HepG2 (cell line): ENCODE measurements at regions not wholly inside any gene's neighbourhood (a gene's known extent, or its start where the extent isn't known, plus 50 kb on each side); places are given as distances from the start of the nearest gene placed in this dataset.

ENCODE experiments used
- ATAC-seq: fragments of 200-7000 bp; cut with Tn5 transposase; 3 replicates; pipeline ENCODE4 v1.9.1; 2020; ENCODE audit warnings: mild to moderate bottlenecking, moderate library complexity
- BruUV-seq: library from RNA; stranded (reverse); fragments of 400-500 nt; replicated peaks from 2 replicates; lab custom pipeline; 2021; lab: Mats Ljungman, UMichigan
- CTCF ChIA-PET: fragments of 300-600 bp; formaldehyde crosslinking; extraction: SDS; loops from one replicate; lab custom pipeline; 2021; ENCODE audit warnings: low total read pairs, inconsistent platforms, low intra/inter-chr PET ratio; lab: Yijun Ruan, JAX
- POLR2A ChIA-PET: fragments of 350-600 bp; sonication (Branson Sonifier 250); formaldehyde crosslinking; loops from one replicate; lab custom pipeline; 2020; ENCODE audit warnings: antibody characterized with exemption, inconsistent platforms; lab: Yijun Ruan, JAX
- DNase-seq: peaks from one replicate; pipeline ENCODE4 v3.0.0-alpha.2; 2015; ENCODE audit warnings: low spot score
- FAIRE-seq: peaks from 3 replicates; lab custom pipeline; 2011; peaks lifted over from hg19 to GRCh38; lab: Jason Lieb, UNC
- H2AFZ ChIP-seq: one replicate; pipeline ENCODE4 v1.6.1; 2011; ENCODE audit warnings: low read length, inconsistent platforms
- H3K27ac ChIP-seq: fragments of 300-600 bp; 3 replicates; pipeline ENCODE4 v1.8.0; 2011; ENCODE audit warnings: mixed run types, mild to moderate bottlenecking, mixed read lengths, low read length, inconsistent platforms; ENCODE audit not compliant: insufficient read depth; ENCODE audit errors: extremely low read length
- H3K27me3 ChIP-seq, 2 experiments: fragments of 200-600 bp in 1 of 2; 2 replicates in 1 of 2; 3 replicates in 1 of 2; pipeline versions ENCODE4 v1.6.0 to v1.8.0; 2011; ENCODE audit warnings: low read length in 2 of 2, mild to moderate bottlenecking in 2 of 2, moderate library complexity in 2 of 2, inconsistent platforms in 1 of 2; ENCODE audit not compliant: insufficient read depth in 2 of 2, control insufficient read depth in 1 of 2
- H3K36me3 ChIP-seq, 2 experiments: fragments of 200-600 bp in 1 of 2; replicated peaks in 1 of 2; 2 replicates in 1 of 2; 3 replicates in 1 of 2; pipeline versions ENCODE4 v1.5.1 to v1.8.0; 2011; ENCODE audit warnings: low read length in 2 of 2, inconsistent platforms in 1 of 2; ENCODE audit not compliant: insufficient read depth in 2 of 2, control insufficient read depth in 1 of 2
- H3K4me1 ChIP-seq: 2 replicates; pipeline ENCODE4 v1.5.1; 2012; ENCODE audit warnings: low read length, inconsistent platforms; ENCODE audit not compliant: insufficient read depth
- H3K4me2 ChIP-seq: 2 replicates; pipeline ENCODE4 v1.6.0; 2011; ENCODE audit warnings: low read depth, low read length, inconsistent platforms
- H3K4me3 ChIP-seq, 3 experiments: fragments of 200-600 bp in 1 of 3; sonication (generic), shearing (Covaris generic) in 1 of 3; replicated peaks in 1 of 3; 2 replicates each; pipeline ENCODE4 v1.5.1; 2011 to 2016; ENCODE audit warnings: low read length in 3 of 3, inconsistent platforms in 2 of 3, low read depth in 2 of 3, mild to moderate bottlenecking in 2 of 3, control low read depth in 1 of 3, mixed read lengths in 1 of 3; ENCODE audit not compliant: insufficient read depth in 1 of 3
- H3K79me2 ChIP-seq: one replicate; pipeline ENCODE4 v1.6.1; 2011; ENCODE audit warnings: low read length, inconsistent platforms; ENCODE audit not compliant: insufficient read depth
- H3K9ac ChIP-seq: 2 replicates; pipeline ENCODE4 v1.6.0; 2011; ENCODE audit warnings: mild to moderate bottlenecking, low read depth, low read length, inconsistent platforms; ENCODE audit not compliant: insufficient read depth
- H3K9me3 ChIP-seq: 2 replicates; pipeline ENCODE4 v1.5.1; 2012; ENCODE audit warnings: mild to moderate bottlenecking, low read length
- H4K20me1 ChIP-seq: 2 replicates; pipeline ENCODE4 v1.6.0; 2011; ENCODE audit warnings: inconsistent platforms, mild to moderate bottlenecking, low read length, moderate library complexity; ENCODE audit not compliant: insufficient read depth
- ATM ChIP-seq: fragments of 450-650 bp; IDR thresholded peaks from 2 replicates; pipeline ENCODE4 v1.7.1; 2017; ENCODE audit warnings: mild to moderate bottlenecking, borderline replicate concordance
- DMAP1 ChIP-seq: IDR thresholded peaks from 2 replicates; pipeline ENCODE4 v1.6.1; 2016
- ETV5 ChIP-seq: IDR thresholded peaks from 2 replicates; pipeline ENCODE4 v1.6.1; 2018; ENCODE audit warnings: missing biosample characterization, missing genetic modification reagents, inconsistent platforms, borderline replicate concordance
- FOXO4 ChIP-seq: sonication (generic); formaldehyde crosslinking; conservative IDR thresholded peaks from 2 replicates; pipeline ENCODE4 v1.8.1; 2023; ENCODE audit warnings: missing genetic modification reagents
- IRF2 ChIP-seq: IDR thresholded peaks from 2 replicates; pipeline ENCODE4 v1.6.1; 2018; ENCODE audit warnings: missing genetic modification reagents, missing compliant biosample characterization
- PCBP2 ChIP-seq: fragments of 200-400 bp; formaldehyde crosslinking; optimal IDR thresholded peaks from 2 replicates; pipeline ENCODE3; 2018; ENCODE audit warnings: low read length, low read depth; ENCODE audit not compliant: poor library complexity, severe bottlenecking
- SALL2 ChIP-seq: sonication (generic); formaldehyde crosslinking; IDR thresholded peaks from 2 replicates; pipeline ENCODE4 v1.8.1; 2023; ENCODE audit warnings: mild to moderate bottlenecking, missing genetic modification reagents, inconsistent platforms
- XBP1 ChIP-seq: sonication (generic); formaldehyde crosslinking; IDR thresholded peaks from 2 replicates; pipeline ENCODE4 v1.5.0; 2020; ENCODE audit warnings: missing genetic modification reagents
- ZMYM4 ChIP-seq: sonication (generic); formaldehyde crosslinking; IDR thresholded peaks from 2 replicates; pipeline ENCODE4 v1.8.1; 2023; ENCODE audit warnings: mild to moderate bottlenecking, missing genetic modification reagents
- ZNF614 ChIP-seq: IDR thresholded peaks from 2 replicates; pipeline ENCODE4 v1.6.1; 2018; ENCODE audit warnings: missing biosample characterization, missing genetic modification reagents, inconsistent platforms, borderline replicate concordance
- ZNF672 ChIP-seq: sonication (generic); formaldehyde crosslinking; IDR thresholded peaks from 2 replicates; pipeline ENCODE4 v1.8.1; 2022; ENCODE audit warnings: missing genetic modification reagents
- ZZZ3 ChIP-seq: sonication (generic); formaldehyde crosslinking; IDR thresholded peaks from 2 replicates; pipeline ENCODE4 v1.4.0; 2020; ENCODE audit warnings: missing genetic modification reagents, mild to moderate bottlenecking, borderline replicate concordance
- WGBS: methylation state at CpG from one replicate; pipeline ENCODE4 v1.1.6; 2017; ENCODE audit warnings: low lambda C conversion rate; 5-methylcytosine and 5-hydroxymethylcytosine counted together
- in situ Hi-C: cut with HindIII; loops from 2 replicates; pipeline ENCODE4 v1.10.0; 2017; ENCODE audit warnings: low pct_unique_long_range_greater_than_20kb; ENCODE audit not compliant: extremely low pct_ligation_motif_present
- intact Hi-C: fragments of 100-400 bp; cut with micrococcal nuclease; formaldehyde crosslinking; loops from one replicate; pipeline ENCODE4 v1.10.0; 2022; ENCODE audit not compliant: unreplicated experiment
- TF ChIP-seq, protein P1 (sequence below): sonication (generic); formaldehyde crosslinking; IDR thresholded peaks from 2 replicates; pipeline ENCODE4 v1.5.1; 2020; ENCODE audit warnings: missing genetic modification reagents, mild to moderate bottlenecking, borderline replicate concordance

GRCh38 chr3:170644711-170645110 lies 58.8 kb upstream of the SLC7A14 start:
- H3K27me3 ChIP-seq, result no peaks in the 10 kb centered on the region
- no peaks in the 10 kb centered on the region for H3K36me3 ChIP-seq
- no peaks in the 10 kb centered on the region for H3K4me1 ChIP-seq
- FAIRE-seq (no peak), DNase-seq (no peak), ATAC-seq (no peak)
- no peak overlapping the region for H3K27ac ChIP-seq
- H3K9ac ChIP-seq, result no peak overlapping the region
- in situ Hi-C loops, result no loop called here
- BruUV-seq, result no TSS peak
- no peaks in the 10 kb centered on the region for H3K9me3 ChIP-seq
- H4K20me1 ChIP-seq, result no peaks in the 10 kb centered on the region
- WGBS, result 0% methylated on average over 1 of the region's 1 CpG
- H3K79me2 ChIP-seq, result no peaks in the 10 kb centered on the region
- H3K4me2 ChIP-seq, result no peak overlapping the region
- CTCF ChIA-PET, result no interaction called here
- no peak overlapping the region for H2AFZ ChIP-seq
- no peak overlapping the region for H3K4me3 ChIP-seq
- POLR2A ChIA-PET, result no interaction called here
- TF ChIP-seq ZNF672 (CRISPR knock-in tag) (no peak), DMAP1 (CRISPR knock-in tag) (no peak), ETV5 (no peak), IRF2 (no peak), PCBP2 (no peak), FOXO4 (CRISPR knock-in tag) (no peak), ZZZ3 (no peak)
- TF ChIP-seq, all 625 proteins: peak for 0
- intact Hi-C loops, result no loop called here

DNA sequence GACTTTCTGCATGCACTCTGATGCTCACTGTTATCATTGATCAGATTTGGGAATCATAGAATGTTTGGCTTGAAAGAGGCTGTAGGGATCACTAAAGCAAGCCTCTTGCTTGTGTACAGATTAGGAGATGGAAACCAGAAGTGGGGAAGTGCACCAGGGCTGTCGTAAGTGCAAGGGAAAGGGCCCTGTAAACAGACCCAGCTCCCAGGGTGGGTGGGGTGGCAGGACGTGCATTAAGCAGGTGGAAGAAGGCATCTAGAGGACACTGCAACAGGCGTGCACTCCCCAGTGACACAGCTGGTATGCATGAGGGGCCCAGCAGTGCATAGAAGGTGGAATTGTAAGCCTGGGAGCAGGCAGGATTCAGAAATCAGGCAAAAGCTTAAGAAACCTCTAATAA lies 58.0 kb upstream of the SLC7A14 start:
- DNase-seq (no peak), ATAC-seq (no peak), FAIRE-seq (no peak)
- CTCF ChIA-PET, result no interaction called here
- H3K4me1 ChIP-seq, result no peaks in the 10 kb centered on the region
- no peaks in the 10 kb centered on the region for H3K27me3 ChIP-seq
- no peaks in the 10 kb centered on the region for H3K36me3 ChIP-seq
- intact Hi-C loops, result no loop called here
- no peak overlapping the region for H3K9ac ChIP-seq
- no peaks in the 10 kb centered on the region for H3K9me3 ChIP-seq
- POLR2A ChIA-PET, result no interaction called here
- H2AFZ ChIP-seq, result no peak overlapping the region
- in situ Hi-C loops, result no loop called here
- H3K4me2 ChIP-seq, result no peak overlapping the region
- H4K20me1 ChIP-seq, result no peaks in the 10 kb centered on the region
- H3K4me3 ChIP-seq, result no peak overlapping the region
- H3K79me2 ChIP-seq, result no peaks in the 10 kb centered on the region
- WGBS, result 27% methylated on average over 3 of the region's 3 CpGs
- no peak overlapping the region for H3K27ac ChIP-seq
- BruUV-seq, result no TSS peak
- TF ChIP-seq ZMYM4 (no peak), SALL2 (CRISPR knock-in tag) (no peak), ATM (no peak), ZNF614 (CRISPR knock-in tag) (no peak), XBP1 (CRISPR knock-in tag) (no peak)
- TF ChIP-seq, protein P1, sequence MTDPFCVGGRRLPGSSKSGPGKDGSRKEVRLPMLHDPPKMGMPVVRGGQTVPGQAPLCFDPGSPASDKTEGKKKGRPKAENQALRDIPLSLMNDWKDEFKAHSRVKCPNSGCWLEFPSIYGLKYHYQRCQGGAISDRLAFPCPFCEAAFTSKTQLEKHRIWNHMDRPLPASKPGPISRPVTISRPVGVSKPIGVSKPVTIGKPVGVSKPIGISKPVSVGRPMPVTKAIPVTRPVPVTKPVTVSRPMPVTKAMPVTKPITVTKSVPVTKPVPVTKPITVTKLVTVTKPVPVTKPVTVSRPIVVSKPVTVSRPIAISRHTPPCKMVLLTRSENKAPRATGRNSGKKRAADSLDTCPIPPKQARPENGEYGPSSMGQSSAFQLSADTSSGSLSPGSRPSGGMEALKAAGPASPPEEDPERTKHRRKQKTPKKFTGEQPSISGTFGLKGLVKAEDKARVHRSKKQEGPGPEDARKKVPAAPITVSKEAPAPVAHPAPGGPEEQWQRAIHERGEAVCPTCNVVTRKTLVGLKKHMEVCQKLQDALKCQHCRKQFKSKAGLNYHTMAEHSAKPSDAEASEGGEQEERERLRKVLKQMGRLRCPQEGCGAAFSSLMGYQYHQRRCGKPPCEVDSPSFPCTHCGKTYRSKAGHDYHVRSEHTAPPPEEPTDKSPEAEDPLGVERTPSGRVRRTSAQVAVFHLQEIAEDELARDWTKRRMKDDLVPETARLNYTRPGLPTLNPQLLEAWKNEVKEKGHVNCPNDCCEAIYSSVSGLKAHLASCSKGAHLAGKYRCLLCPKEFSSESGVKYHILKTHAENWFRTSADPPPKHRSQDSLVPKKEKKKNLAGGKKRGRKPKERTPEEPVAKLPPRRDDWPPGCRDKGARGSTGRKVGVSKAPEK (CRISPR knock-in tag), result no peak
